B cell (primary cell): ENCODE measurements at regions not wholly inside any gene's neighbourhood (a gene's known extent, or its start where the extent isn't known, plus 50 kb on each side); places are given as distances from the start of the nearest gene placed in this dataset.

Experiments
- CTCF ChIP-seq: fragments of 200-600 bp; IDR thresholded peaks from one replicate; pipeline ENCODE4 v1.8.0; 2022; ENCODE audit warnings: antibody characterized with exemption, mild to moderate bottlenecking
- EZH2 ChIP-seq: IDR thresholded peaks from 2 replicates; pipeline ENCODE4 v1.6.1; 2012; ENCODE audit warnings: borderline replicate concordance, low read depth, mild to moderate bottlenecking, moderate library complexity, low read length; ENCODE audit not compliant: insufficient read depth, poor library complexity, severe bottlenecking

GRCh38 chr4:23947826-23948225 is 58.0 kb upstream of the PPARGC1A start:
- TF ChIP-seq CTCF (no peak), EZH2 (no peak)
